Lung microvascular endothelial cell (primary cell): ENCODE measurements at regions not wholly inside any gene's neighbourhood (a gene's known extent, or its start where the extent isn't known, plus 50 kb on each side); places are given as distances from the start of the nearest gene placed in this dataset.

Experiments used
- DNase-seq, 2 donors: peaks; one replicate each; pipeline versions ENCODE4 v3.0.0 to v3.0.0-alpha.2; 2010; ENCODE audit warnings: low read depth in 2 of 2

GRCh38 chr2:64337314-64337713 is 116.6 kb upstream of the LGALSL start:
- peak in 1 of 2 donors; percentile 31 for DNase-seq

GRCh38 chr2:64338108-64338507 is 115.9 kb upstream of the LGALSL start:
- DNase-seq, result no peak

DNA sequence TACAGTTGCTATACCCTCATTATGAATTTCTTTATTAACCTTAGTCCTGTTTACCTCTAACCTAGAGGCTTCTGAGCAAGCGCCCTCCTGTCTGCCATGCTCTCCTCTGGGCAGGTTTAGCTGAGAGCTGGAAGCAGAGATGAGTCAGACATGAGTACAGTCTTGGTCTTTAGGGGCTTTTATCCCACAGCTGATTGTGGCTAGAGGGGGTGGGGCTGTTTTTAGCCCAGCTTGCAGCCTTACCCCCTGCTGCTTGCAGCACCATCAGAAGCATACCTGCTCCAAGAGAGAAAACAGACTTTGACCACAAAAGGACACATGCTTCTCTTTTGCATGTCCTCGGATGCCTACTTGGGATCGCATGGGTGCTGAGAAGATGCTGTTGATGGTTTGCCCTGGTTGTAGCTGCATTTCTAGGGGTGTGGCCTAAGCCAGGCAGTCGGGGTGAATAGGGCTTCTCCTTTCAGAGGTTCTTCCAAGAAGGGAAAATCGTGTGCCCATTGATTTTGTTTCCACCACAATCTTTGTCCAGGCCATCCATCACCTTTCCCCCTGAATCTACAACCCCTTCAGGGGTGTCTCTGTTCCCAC is 115.0 kb upstream of the LGALSL start:
- no peak for DNase-seq

- DNase-seq, result no peak
Observed at GRCh38 chr2:64341461-64341860, 112.5 kb upstream of the LGALSL start.

GRCh38 chr2:64342195-64343099 is 111.5 kb upstream of the LGALSL start:
- no peak for DNase-seq

DNA sequence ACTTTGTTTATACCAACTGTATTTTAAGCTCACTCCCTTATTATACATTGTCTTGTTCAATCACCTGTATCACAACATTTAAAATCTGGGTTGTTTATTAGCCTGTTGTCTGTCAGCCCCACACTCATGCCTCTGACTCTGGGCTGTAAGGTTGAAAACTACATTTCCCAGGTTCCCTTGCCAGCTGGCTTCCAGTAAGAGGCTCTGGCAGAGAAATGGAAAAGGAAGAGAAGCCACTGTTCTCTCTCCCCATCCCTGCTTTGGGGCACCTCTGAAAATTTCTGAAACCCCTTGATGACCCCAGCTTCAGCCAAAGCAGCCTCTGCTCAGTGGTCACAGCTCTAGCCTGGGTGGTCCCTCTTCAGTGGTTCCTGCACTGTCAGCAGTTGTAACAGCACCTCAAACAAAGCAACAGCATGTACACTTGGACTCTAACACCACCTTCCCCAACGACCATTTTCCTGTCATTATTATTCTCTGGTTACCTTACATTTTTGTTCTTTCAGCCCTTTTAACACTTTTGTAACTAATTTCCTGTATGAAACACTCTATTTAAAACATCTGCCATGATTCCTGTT is 108.9 kb upstream of the LGALSL start:
- DNase-seq, result peak in 1 of 2 donors; percentile 29

DNA sequence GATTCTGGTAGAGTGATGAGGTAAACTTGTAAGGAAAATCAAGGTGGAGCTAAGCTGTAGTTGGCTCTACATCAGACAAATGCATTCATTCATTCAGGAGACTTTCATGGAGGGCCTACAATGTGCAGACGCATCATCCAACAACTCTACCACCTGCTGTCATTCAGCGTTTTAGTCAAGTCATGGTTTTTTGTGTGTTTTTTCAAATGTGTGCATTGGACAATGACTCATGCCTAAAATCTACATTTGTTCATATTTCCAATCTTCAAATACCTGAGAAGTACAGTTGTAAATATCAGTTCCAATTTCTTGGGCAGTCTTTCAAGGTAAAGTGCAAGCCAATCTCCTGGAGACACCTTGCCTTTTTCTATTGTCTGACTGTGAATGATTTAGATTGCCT is 108.0 kb upstream of the LGALSL start:
- DNase-seq, result no peak

DNA sequence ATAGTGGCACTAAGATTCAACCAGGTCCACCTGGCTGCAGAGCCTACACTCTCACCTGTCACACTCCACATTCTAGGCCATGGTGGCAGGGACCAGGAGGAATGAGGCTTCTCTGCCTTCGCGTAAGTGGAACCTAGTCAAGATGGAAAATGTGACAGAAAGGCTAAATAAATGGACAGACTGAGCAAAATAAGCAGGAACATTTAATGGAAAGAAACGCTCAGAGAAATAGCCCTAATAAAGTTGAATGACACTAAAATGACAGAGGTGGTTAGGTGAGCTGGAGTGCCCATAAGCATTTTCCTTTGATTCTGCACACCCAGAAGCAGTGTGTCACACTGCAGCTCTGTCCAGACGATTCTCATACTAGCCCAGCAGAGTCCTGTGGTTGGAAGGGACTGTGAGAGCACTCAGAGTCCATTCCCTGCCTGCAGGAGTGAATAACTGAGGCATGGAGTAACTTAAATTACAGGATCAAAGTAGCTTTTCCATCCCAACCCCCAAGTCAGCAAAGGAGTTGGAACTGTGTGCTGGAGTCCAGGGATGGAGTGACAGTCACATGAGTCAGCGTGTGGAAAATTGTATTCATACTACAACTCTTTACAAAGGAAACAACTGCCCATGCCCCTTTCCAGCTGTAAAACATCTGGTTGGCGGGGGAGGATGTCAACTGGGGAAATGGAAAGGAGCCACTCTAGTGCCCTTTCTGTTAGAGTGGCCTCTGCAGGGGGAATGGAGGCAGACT is 105.4 kb upstream of the LGALSL start:
- DNase-seq, result peak; percentile 30 to 78

- DNase-seq, result no peak
Observed at GRCh38 chr2:64349131-64349530, 104.8 kb upstream of the LGALSL start.

- no peak for DNase-seq
Observed at GRCh38 chr2:64350996-64351395, 103.0 kb upstream of the LGALSL start.

- DNase-seq, result no peak
Observed at GRCh38 chr2:64352292-64352691, 101.7 kb upstream of the LGALSL start.

GRCh38 chr2:64354857-64355680 is 98.9 kb upstream of the LGALSL start:
- DNase-seq, result peak in 1 of 2 donors; percentile 80

DNA sequence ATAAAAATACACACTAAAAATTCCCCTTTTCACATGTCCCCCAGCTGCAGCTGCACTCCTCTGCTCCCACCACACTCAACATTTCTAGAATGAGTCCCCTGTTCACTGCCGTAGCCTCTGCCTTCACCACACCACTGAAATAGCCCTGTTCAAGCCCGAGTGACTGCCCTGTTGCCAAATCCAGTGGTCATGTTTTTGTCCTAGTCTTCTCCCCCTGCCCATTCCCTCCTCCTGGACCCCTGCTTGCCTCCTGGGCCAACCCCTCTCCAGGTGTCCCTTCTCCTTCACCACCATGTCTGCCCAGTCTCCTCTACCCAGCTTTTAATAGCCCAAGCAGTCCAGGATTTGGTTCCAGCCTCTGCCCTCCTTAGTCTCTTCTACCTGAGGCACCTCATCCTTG is 97.1 kb upstream of the LGALSL start:
- DNase-seq, result no peak

- DNase-seq, result peak in 1 of 2 donors; percentile 14
Observed at GRCh38 chr2:64359171-64359891, 94.6 kb upstream of the LGALSL start.

DNA sequence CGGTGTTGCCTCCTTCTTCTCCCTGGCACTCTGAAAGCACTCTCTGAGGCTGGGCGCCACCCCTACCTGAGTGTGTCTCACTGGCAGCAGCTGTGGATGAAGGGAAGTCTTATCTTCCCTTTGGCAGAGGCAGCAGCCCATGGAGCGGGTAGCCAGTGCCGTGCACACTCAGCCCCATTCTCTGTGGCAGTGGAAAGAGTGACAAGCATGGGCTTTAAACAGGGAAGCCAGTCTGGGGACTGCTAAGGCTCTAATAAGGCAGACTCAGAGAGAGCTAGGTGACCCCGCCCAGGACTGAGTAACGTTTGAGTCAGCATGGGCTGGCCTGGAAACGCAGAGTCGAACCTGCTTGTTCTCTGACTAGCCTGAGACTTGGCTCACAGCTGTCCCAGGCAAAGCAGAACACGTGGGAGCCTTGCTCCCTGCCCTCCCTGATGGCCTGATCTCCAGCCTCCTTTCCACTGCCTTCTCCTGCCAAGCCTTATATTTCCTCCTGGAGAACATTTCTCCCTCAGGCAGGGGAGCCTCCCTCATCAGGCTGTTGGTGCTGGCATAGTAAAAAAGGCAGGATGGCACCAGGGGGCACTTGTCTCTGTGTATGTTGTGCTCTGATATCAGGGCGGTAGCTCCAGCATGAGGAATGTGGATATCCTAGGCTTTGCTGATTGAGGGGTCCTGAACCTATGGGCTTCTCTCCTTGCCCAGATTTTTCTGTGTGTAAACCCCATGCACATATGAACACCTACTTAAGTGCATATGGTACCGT is 93.9 kb upstream of the LGALSL start:
- peak; percentile 32 to 91 for DNase-seq

- DNase-seq, result no peak
Observed at GRCh38 chr2:64361151-64361938, 92.6 kb upstream of the LGALSL start.

- DNase-seq, result no peak
Observed at GRCh38 chr2:64362562-64363026, 91.4 kb upstream of the LGALSL start.

DNA sequence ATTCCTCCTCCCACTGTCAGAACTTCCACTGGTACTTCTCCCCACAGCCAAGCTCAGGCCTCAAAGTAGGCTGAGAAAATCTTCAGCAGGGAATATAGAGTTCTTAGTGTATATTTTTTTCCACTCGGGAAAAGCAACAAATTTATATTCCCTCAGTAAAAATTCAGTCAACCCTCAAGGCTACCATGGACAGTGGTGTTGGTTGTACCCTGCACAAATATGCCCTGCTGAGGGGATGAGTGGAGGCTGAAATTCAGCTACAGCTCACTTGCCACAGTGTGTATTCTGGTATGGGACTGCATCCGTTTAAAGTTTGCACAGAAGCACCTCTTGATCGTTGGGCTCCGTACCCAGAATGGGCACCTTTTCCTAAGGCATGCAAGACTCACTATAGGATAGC is 90.8 kb upstream of the LGALSL start:
- no peak for DNase-seq

DNA sequence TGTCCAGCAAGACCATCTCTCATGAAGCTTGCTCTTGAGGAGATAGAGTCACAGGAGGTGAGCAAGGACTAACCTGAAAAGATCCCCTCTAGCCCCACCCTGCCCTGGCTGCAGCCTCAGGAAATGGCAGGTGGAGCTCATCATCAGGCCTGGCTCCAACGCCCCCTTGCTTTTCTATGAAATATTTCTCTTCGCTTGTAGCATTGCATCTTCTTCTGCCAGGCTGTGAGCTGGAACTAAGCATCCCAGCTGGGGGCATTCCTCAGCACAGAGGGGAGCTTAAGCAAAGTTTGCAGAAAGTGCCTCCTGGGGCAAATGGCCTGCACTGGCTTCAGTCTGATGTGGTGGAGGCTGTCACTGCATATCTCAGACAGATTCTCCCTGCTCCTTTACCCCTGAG is 90.1 kb upstream of the LGALSL start:
- no peak for DNase-seq
